ENCODE measurements at regions not wholly inside any gene's neighbourhood (a gene's known extent, or its start where the extent isn't known, plus 50 kb on each side); places are given as distances from the start of the nearest gene placed in this dataset.

- H2AFZ ChIP-seq (ENCODE audit: low read depth, low read length), result no peak overlapping the region
- H3K9me1 ChIP-seq (replicated peaks; ENCODE audit: control insufficient read depth, extremely low read depth, insufficient read depth, low read length), result no peaks in the 10 kb centered on the region
- TF ChIP-seq CTCF (IDR thresholded peaks at IDR 0.05; ENCODE audit: extremely low read depth in 1 of 2, insufficient read depth in 1 of 2, low read depth in 1 of 2, low read length in 2 of 2) (no peak), POLR2AphosphoS5 (IDR thresholded peaks at IDR 0.05; ENCODE audit: insufficient read depth, low read depth, low read length) (no peak), GATA2 (IDR thresholded peaks at IDR 0.05; ENCODE audit: insufficient read depth, insufficient read length, low read depth, low read length) (no peak), POLR2A (IDR thresholded peaks at IDR 0.05; ENCODE audit: low read depth, low read length) (no peak), EZH2 (IDR thresholded peaks at IDR 0.05; ENCODE audit: borderline replicate concordance, low read depth, low read length, severe bottlenecking) (no peak), MAX (IDR thresholded peaks at IDR 0.05; ENCODE audit: insufficient read depth, insufficient read length) (no peak), FOS (IDR thresholded peaks at IDR 0.05; ENCODE audit: borderline replicate concordance, insufficient read depth, low read length) (no peak), JUN (IDR thresholded peaks at IDR 0.05; ENCODE audit: borderline replicate concordance, insufficient read depth, insufficient read length, low read depth) (no peak)
- FAIRE-seq, result no peak
- DNase-seq (ENCODE audit: low read depth, low spot score), result no peak
- no peaks in the 10 kb centered on the region for H3K4me1 ChIP-seq (ENCODE audit: control insufficient read depth, extremely low read depth, insufficient read depth, low read length)
- ChIA-PET CTCF (no interaction called here), POLR2A (no interaction called here)
- no TSS peak for BruUV-seq (replicated peaks)
- no peaks in the 10 kb centered on the region for H4K20me1 ChIP-seq (replicated peaks; ENCODE audit: control insufficient read depth, extremely low read depth, insufficient read depth, low read length)
- no peak overlapping the region for H3K4me3 ChIP-seq (replicated peaks in 1 of 3; ENCODE audit: insufficient read depth in 1 of 3, low read depth in 1 of 3, low read length in 3 of 3)
- H3K9ac ChIP-seq (replicated peaks; ENCODE audit: extremely low read depth, insufficient read depth, low read length), result no peak overlapping the region
- no peaks in the 10 kb centered on the region for H3K36me3 ChIP-seq (ENCODE audit: control insufficient read depth in 2 of 2, extremely low read depth in 1 of 2, insufficient read depth in 2 of 2, low read length in 2 of 2)
- intact Hi-C loops (cut with micrococcal nuclease) (no loop called here), dilution Hi-C loops (cut with MboI; ENCODE audit: extremely low pct_ligation_motif_present, low sequenced_read_pairs) (no loop called here)
- no peaks in the 10 kb centered on the region for H3K27me3 ChIP-seq (ENCODE audit: control insufficient read depth in 2 of 2, insufficient read depth in 2 of 2, low read length in 2 of 2)
- H3K9me3 ChIP-seq (replicated peaks; ENCODE audit: control insufficient read depth, insufficient read depth, low read length), result no peaks in the 10 kb centered on the region
- no peak overlapping the region for H3K4me2 ChIP-seq (ENCODE audit: insufficient read depth, low read length)
- H3K79me2 ChIP-seq (ENCODE audit: control insufficient read depth, insufficient read depth, low read length), result no peaks in the 10 kb centered on the region
- H3K27ac ChIP-seq (ENCODE audit: insufficient read depth, low read depth, low read length), result no peak overlapping the region
These were observed 396.8 kb downstream of the GUCY1A2 start for GRCh38 chr11:106621484-106621883.

Measured in endothelial cell of umbilical vein (primary cell).